Osteoblast (primary cell): ENCODE measurements at regions not wholly inside any gene's neighbourhood (a gene's known extent, or its start where the extent isn't known, plus 50 kb on each side); places are given as distances from the start of the nearest gene placed in this dataset.

Experiments used
- DNase-seq: peaks from one replicate; pipeline ENCODE4 v3.0.0; 2011; ENCODE audit warnings: low spot score, mixed read lengths; ENCODE audit not compliant: insufficient read length; ENCODE audit errors: missing footprints
- H2AFZ ChIP-seq: 2 replicates; pipeline ENCODE4 v1.6.0; 2011; ENCODE audit warnings: mild to moderate bottlenecking, low read length
- H3K27ac ChIP-seq: 2 replicates; pipeline ENCODE4 v1.5.1; 2011; ENCODE audit warnings: mild to moderate bottlenecking, low read depth, low read length, moderate library complexity
- H3K27me3 ChIP-seq: 2 replicates; pipeline ENCODE4 v1.6.0; 2012; ENCODE audit warnings: mild to moderate bottlenecking, control low read depth, inconsistent platforms, low read length, moderate library complexity; ENCODE audit not compliant: insufficient read depth
- H3K36me3 ChIP-seq: 2 replicates; pipeline ENCODE4 v1.5.1; 2011; ENCODE audit warnings: mild to moderate bottlenecking, low read length, control low read depth, moderate library complexity; ENCODE audit not compliant: insufficient read depth
- H3K4me1 ChIP-seq: 2 replicates; pipeline ENCODE4 v1.5.1; 2011; ENCODE audit warnings: mild to moderate bottlenecking, low read length, control low read depth, moderate library complexity; ENCODE audit not compliant: insufficient read depth
- H3K4me2 ChIP-seq: 2 replicates; pipeline ENCODE4 v1.6.0; 2011; ENCODE audit warnings: mild to moderate bottlenecking, low read length; ENCODE audit not compliant: insufficient read depth
- H3K4me3 ChIP-seq: fragments of 200-600 bp; sonication (generic); 3 replicates; pipeline ENCODE4 v1.5.1; 2012; ENCODE audit warnings: mild to moderate bottlenecking, low read length, inconsistent platforms; ENCODE audit not compliant: insufficient read depth
- H3K79me2 ChIP-seq: 2 replicates; pipeline ENCODE4 v1.6.0; 2012; ENCODE audit warnings: mild to moderate bottlenecking, low read length, control low read depth, inconsistent platforms; ENCODE audit not compliant: insufficient read depth
- H3K9me3 ChIP-seq: 2 replicates; pipeline ENCODE4 v1.5.1; 2011; ENCODE audit warnings: low read depth, low read length, control low read depth
- H4K20me1 ChIP-seq: 2 replicates; pipeline ENCODE4 v1.6.0; 2012; ENCODE audit warnings: mild to moderate bottlenecking, low read length, control low read depth; ENCODE audit not compliant: insufficient read depth
- TF ChIP-seq, protein P1 (sequence below): IDR thresholded peaks from 2 replicates; pipeline ENCODE4 v1.5.1; 2011; ENCODE audit warnings: mild to moderate bottlenecking, low read depth, low read length, moderate library complexity; ENCODE audit errors: extremely low read depth

DNA sequence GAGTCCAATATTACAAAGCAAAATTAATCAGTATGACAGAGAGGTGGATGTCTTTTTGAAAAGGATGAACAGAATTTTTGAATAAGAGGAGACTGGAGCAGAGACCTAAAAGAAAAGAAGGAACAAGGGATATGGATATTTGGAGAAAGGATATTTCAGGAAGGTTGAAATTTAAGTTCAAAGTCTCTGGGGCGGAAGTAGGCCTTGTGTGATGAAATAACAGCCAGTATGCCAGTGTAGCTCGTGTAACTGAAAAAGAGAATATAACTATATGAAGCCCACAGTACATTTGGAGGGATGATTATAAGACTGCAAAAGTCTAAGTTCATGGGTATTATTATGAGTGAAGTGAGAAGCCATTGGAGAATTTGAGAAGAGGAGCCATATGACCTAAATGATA is 766.7 kb downstream of the GBE1 start:
- no peaks in the 10 kb centered on the region for H3K36me3 ChIP-seq
- no peaks in the 10 kb centered on the region for H3K79me2 ChIP-seq
- H3K4me2 ChIP-seq = no peak overlapping the region
- H3K27ac ChIP-seq = no peak overlapping the region
- H3K9me3 ChIP-seq = peaks cover 4% of the 10 kb centered on the region
- H3K4me3 ChIP-seq = no peak overlapping the region
- no peaks in the 10 kb centered on the region for H3K4me1 ChIP-seq
- DNase-seq = no peak
- no peaks in the 10 kb centered on the region for H3K27me3 ChIP-seq
- H4K20me1 ChIP-seq = no peaks in the 10 kb centered on the region
- H2AFZ ChIP-seq = no peak overlapping the region
- TF ChIP-seq, protein P1, sequence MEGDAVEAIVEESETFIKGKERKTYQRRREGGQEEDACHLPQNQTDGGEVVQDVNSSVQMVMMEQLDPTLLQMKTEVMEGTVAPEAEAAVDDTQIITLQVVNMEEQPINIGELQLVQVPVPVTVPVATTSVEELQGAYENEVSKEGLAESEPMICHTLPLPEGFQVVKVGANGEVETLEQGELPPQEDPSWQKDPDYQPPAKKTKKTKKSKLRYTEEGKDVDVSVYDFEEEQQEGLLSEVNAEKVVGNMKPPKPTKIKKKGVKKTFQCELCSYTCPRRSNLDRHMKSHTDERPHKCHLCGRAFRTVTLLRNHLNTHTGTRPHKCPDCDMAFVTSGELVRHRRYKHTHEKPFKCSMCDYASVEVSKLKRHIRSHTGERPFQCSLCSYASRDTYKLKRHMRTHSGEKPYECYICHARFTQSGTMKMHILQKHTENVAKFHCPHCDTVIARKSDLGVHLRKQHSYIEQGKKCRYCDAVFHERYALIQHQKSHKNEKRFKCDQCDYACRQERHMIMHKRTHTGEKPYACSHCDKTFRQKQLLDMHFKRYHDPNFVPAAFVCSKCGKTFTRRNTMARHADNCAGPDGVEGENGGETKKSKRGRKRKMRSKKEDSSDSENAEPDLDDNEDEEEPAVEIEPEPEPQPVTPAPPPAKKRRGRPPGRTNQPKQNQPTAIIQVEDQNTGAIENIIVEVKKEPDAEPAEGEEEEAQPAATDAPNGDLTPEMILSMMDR = no peak

DNA sequence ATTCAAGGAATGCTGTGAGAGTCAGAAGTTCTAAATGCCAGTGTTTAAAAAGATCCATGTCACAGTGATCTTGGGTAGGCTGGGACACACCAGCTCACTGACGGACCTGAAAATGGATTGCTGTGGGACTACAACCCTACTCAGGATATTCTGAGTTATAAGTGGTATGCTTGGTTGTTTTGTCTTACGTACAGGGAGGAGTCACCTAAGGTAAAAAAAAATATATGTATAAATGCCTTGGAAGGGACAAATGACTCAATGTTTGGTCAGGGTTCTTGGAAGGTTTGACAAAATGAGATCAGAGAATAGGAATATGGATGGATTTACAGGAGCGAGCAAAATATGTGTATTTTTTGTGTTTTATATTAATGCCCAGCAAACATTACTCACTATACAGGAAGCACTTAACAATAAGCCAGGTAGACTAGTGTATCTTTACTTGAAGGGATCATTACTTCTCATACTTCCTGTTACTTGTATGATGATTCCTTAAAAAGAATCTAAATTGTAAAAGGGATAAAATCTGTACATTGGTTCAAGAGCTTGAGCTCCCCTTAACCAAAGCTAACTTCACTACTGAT is 767.3 kb downstream of the GBE1 start:
- Histone ChIP-seq H3K4me1 (no peaks in the 10 kb centered on the region), H3K9me3 (peaks cover 4% of the 10 kb centered on the region), H3K79me2 (no peaks in the 10 kb centered on the region), H3K27ac (no peak overlapping the region), H3K27me3 (no peaks in the 10 kb centered on the region), H4K20me1 (no peaks in the 10 kb centered on the region), H3K36me3 (no peaks in the 10 kb centered on the region), H3K4me3 (no peak overlapping the region), H3K4me2 (no peak overlapping the region), H2AFZ (no peak overlapping the region)
- no peak for DNase-seq
- TF ChIP-seq, protein P1 = no peak

GRCh38 chr3:80993241-80993945 is 768.1 kb downstream of the GBE1 start:
- Histone ChIP-seq H3K4me1 (no peaks in the 10 kb centered on the region), H3K9me3 (peaks cover 4% of the 10 kb centered on the region), H3K79me2 (no peaks in the 10 kb centered on the region), H4K20me1 (no peaks in the 10 kb centered on the region), H3K27me3 (no peaks in the 10 kb centered on the region), H3K4me2 (no peak overlapping the region), H3K4me3 (no peak overlapping the region), H3K36me3 (no peaks in the 10 kb centered on the region), H2AFZ (no peak overlapping the region), H3K27ac (no peak overlapping the region)
- no peak for DNase-seq
- TF ChIP-seq, protein P1 = no peak

DNA sequence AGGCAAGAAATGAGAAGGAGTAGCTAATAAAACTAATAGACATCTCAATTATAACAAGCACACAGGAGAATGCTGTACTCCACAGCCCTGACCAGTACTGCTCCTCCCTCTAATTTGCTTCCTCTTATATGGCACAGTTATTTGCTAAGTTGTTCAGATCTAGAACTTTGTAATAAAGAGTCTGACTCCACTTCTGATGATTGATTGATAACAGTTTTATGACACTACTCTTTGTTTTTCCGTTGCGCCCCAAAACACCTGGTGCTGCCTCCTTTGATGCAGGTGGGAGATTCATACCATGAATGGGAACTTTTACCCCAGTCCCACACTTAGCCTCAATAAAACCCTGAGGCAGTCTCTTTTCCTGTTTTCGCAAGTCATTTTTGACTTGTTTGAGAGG is 777.7 kb downstream of the GBE1 start:
- TF ChIP-seq, protein P1 = no peak
- Histone ChIP-seq H4K20me1 (no peaks in the 10 kb centered on the region), H3K4me1 (no peaks in the 10 kb centered on the region), H3K36me3 (no peaks in the 10 kb centered on the region), H3K4me2 (no peak overlapping the region), H3K79me2 (no peaks in the 10 kb centered on the region), H2AFZ (no peak overlapping the region), H3K4me3 (no peak overlapping the region), H3K27ac (no peak overlapping the region), H3K9me3 (peaks cover 2% of the 10 kb centered on the region), H3K27me3 (no peaks in the 10 kb centered on the region)
- DNase-seq = no peak
